ENCODE measurements at regions not wholly inside any gene's neighbourhood (a gene's known extent, or its start where the extent isn't known, plus 50 kb on each side); places are given as distances from the start of the nearest gene placed in this dataset.

GRCh38 chr21:34198231-34199120, 125.1 kb downstream of the MRPS6 start:
- TF ChIP-seq, protein P1, sequence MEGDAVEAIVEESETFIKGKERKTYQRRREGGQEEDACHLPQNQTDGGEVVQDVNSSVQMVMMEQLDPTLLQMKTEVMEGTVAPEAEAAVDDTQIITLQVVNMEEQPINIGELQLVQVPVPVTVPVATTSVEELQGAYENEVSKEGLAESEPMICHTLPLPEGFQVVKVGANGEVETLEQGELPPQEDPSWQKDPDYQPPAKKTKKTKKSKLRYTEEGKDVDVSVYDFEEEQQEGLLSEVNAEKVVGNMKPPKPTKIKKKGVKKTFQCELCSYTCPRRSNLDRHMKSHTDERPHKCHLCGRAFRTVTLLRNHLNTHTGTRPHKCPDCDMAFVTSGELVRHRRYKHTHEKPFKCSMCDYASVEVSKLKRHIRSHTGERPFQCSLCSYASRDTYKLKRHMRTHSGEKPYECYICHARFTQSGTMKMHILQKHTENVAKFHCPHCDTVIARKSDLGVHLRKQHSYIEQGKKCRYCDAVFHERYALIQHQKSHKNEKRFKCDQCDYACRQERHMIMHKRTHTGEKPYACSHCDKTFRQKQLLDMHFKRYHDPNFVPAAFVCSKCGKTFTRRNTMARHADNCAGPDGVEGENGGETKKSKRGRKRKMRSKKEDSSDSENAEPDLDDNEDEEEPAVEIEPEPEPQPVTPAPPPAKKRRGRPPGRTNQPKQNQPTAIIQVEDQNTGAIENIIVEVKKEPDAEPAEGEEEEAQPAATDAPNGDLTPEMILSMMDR (IDR thresholded peaks at IDR 0.05; ENCODE audit: low read length), result no peak
- TF ChIP-seq EZH2 (optimal IDR thresholded peaks at IDR 0.05; ENCODE audit: low read depth, low read length) (no peak), EZH2phosphoT487 (IDR thresholded peaks at IDR 0.05; ENCODE audit: low read length) (no peak)
